ENCODE measurements at regions not wholly inside any gene's neighbourhood (a gene's known extent, or its start where the extent isn't known, plus 50 kb on each side); places are given as distances from the start of the nearest gene placed in this dataset.

- H3K9ac ChIP-seq (ENCODE audit: low read depth, low read length, poor library complexity, severe bottlenecking) = no peak overlapping the region
- H3K4me3 ChIP-seq (ENCODE audit: low read length, poor library complexity, severe bottlenecking) = no peak overlapping the region
- no peaks in the 10 kb centered on the region for H3K27me3 ChIP-seq (ENCODE audit: insufficient read depth, low read length, poor library complexity, severe bottlenecking)
- H3K79me2 ChIP-seq (ENCODE audit: insufficient read depth, low read length) = no peaks in the 10 kb centered on the region
- no peaks in the 10 kb centered on the region for H4K20me1 ChIP-seq (ENCODE audit: insufficient read depth, low read length, poor library complexity, severe bottlenecking)
- no peak overlapping the region for H3K4me2 ChIP-seq (ENCODE audit: low read depth, low read length, poor library complexity, severe bottlenecking)
- no peak overlapping the region for H2AFZ ChIP-seq (ENCODE audit: low read length)
- no peaks in the 10 kb centered on the region for H3K9me3 ChIP-seq (ENCODE audit: insufficient read depth, low read depth, low read length)
- H3K36me3 ChIP-seq (ENCODE audit: insufficient read depth, low read length) = no peaks in the 10 kb centered on the region
- H3F3A ChIP-seq (ENCODE audit: low read depth) = no peaks in the 10 kb centered on the region
- TF ChIP-seq EZH2phosphoT487 (IDR thresholded peaks at IDR 0.05; ENCODE audit: borderline replicate concordance) (no peak), CTCF (conservative IDR thresholded peaks at IDR 0.05; ENCODE audit: low read length) (no peak)
- H3K4me1 ChIP-seq (ENCODE audit: insufficient read depth, low read length, poor library complexity, severe bottlenecking) = no peaks in the 10 kb centered on the region
- no peaks in the 10 kb centered on the region for H3K9me2 ChIP-seq (replicated peaks; ENCODE audit: low read depth, low read length)
Measured at GRCh38 chr13:107822006-107822405, 393.3 kb downstream of the LIG4 start.

- H3K4me3 ChIP-seq (ENCODE audit: low read length, poor library complexity, severe bottlenecking) = no peak overlapping the region
- no peak overlapping the region for H2AFZ ChIP-seq (ENCODE audit: low read length)
- no peaks in the 10 kb centered on the region for H4K20me1 ChIP-seq (ENCODE audit: insufficient read depth, low read length, poor library complexity, severe bottlenecking)
- H3K27me3 ChIP-seq (ENCODE audit: insufficient read depth, low read length, poor library complexity, severe bottlenecking) = no peaks in the 10 kb centered on the region
- no peaks in the 10 kb centered on the region for H3K9me2 ChIP-seq (replicated peaks; ENCODE audit: low read depth, low read length)
- H3K4me2 ChIP-seq (ENCODE audit: low read depth, low read length, poor library complexity, severe bottlenecking) = no peak overlapping the region
- TF ChIP-seq EZH2phosphoT487 (IDR thresholded peaks at IDR 0.05; ENCODE audit: borderline replicate concordance) = no peak
- TF ChIP-seq CTCF (conservative IDR thresholded peaks at IDR 0.05; ENCODE audit: low read length) = no peak
- H3K4me1 ChIP-seq (ENCODE audit: insufficient read depth, low read length, poor library complexity, severe bottlenecking) = no peaks in the 10 kb centered on the region
- no peaks in the 10 kb centered on the region for H3K9me3 ChIP-seq (ENCODE audit: insufficient read depth, low read depth, low read length)
- no peaks in the 10 kb centered on the region for H3K36me3 ChIP-seq (ENCODE audit: insufficient read depth, low read length)
- no peaks in the 10 kb centered on the region for H3K79me2 ChIP-seq (ENCODE audit: insufficient read depth, low read length)
- H3F3A ChIP-seq (ENCODE audit: low read depth) = no peaks in the 10 kb centered on the region
- no peak overlapping the region for H3K9ac ChIP-seq (ENCODE audit: low read depth, low read length, poor library complexity, severe bottlenecking)
Measured at GRCh38 chr13:107821492-107821891, 393.8 kb downstream of the LIG4 start.

- TF ChIP-seq EZH2phosphoT487 (IDR thresholded peaks at IDR 0.05; ENCODE audit: borderline replicate concordance) = no peak
- Histone ChIP-seq H3K4me3 (ENCODE audit: low read length, poor library complexity, severe bottlenecking) (no peak overlapping the region), H3K9me3 (ENCODE audit: insufficient read depth, low read depth, low read length) (no peaks in the 10 kb centered on the region), H3K9me2 (replicated peaks; ENCODE audit: low read depth, low read length) (no peaks in the 10 kb centered on the region), H3K4me2 (ENCODE audit: low read depth, low read length, poor library complexity, severe bottlenecking) (no peak overlapping the region), H3F3A (ENCODE audit: low read depth) (no peaks in the 10 kb centered on the region), H3K9ac (ENCODE audit: low read depth, low read length, poor library complexity, severe bottlenecking) (no peak overlapping the region), H2AFZ (ENCODE audit: low read length) (no peak overlapping the region), H4K20me1 (ENCODE audit: insufficient read depth, low read length, poor library complexity, severe bottlenecking) (no peaks in the 10 kb centered on the region), H3K4me1 (ENCODE audit: insufficient read depth, low read length, poor library complexity, severe bottlenecking) (no peaks in the 10 kb centered on the region), H3K27me3 (ENCODE audit: insufficient read depth, low read length, poor library complexity, severe bottlenecking) (no peaks in the 10 kb centered on the region), H3K36me3 (ENCODE audit: insufficient read depth, low read length) (no peaks in the 10 kb centered on the region), H3K79me2 (ENCODE audit: insufficient read depth, low read length) (no peaks in the 10 kb centered on the region)
Measured at GRCh38 chr13:107819071-107819470, 396.3 kb downstream of the LIG4 start.

DNA sequence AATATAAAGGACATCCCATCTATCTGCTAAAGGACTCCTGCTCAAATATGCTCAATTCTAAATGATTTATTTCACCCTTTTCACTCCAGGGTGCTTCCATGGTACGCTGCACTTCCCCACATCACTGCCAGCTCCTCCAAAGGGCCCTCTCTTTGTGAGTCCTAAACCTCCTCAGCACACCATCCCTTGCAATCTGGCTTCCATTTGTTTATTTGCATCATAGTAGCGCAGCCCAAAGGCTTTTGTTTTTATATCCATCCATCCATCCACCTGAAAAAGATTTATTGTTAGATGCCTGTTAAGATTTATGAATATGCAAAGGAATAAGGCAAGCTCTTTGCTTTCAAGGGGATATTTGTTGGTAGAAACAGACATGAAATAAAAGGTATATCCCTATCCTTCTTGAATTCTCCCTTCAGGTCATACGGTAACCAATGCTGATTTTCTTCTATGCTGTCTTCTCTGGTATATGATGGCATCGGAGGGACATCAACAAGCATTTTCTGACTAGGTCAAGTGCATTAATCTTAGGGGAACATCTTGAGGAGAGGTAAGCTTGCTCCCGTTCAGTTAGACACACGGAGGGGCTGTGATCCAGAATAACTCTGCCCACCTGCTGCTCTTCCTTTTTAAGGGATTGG lies 397.6 kb downstream of the LIG4 start:
- Histone ChIP-seq H4K20me1 (ENCODE audit: insufficient read depth, low read length, poor library complexity, severe bottlenecking) (no peaks in the 10 kb centered on the region), H3K9ac (ENCODE audit: low read depth, low read length, poor library complexity, severe bottlenecking) (no peak overlapping the region), H3K4me3 (ENCODE audit: low read length, poor library complexity, severe bottlenecking) (no peak overlapping the region), H3K4me1 (ENCODE audit: insufficient read depth, low read length, poor library complexity, severe bottlenecking) (no peaks in the 10 kb centered on the region), H3K79me2 (ENCODE audit: insufficient read depth, low read length) (no peaks in the 10 kb centered on the region), H3K36me3 (ENCODE audit: insufficient read depth, low read length) (no peaks in the 10 kb centered on the region), H3F3A (ENCODE audit: low read depth) (no peaks in the 10 kb centered on the region), H2AFZ (ENCODE audit: low read length) (no peak overlapping the region), H3K9me2 (replicated peaks; ENCODE audit: low read depth, low read length) (no peaks in the 10 kb centered on the region), H3K9me3 (ENCODE audit: insufficient read depth, low read depth, low read length) (no peaks in the 10 kb centered on the region), H3K27me3 (ENCODE audit: insufficient read depth, low read length, poor library complexity, severe bottlenecking) (no peaks in the 10 kb centered on the region), H3K4me2 (ENCODE audit: low read depth, low read length, poor library complexity, severe bottlenecking) (no peak overlapping the region)
- TF ChIP-seq CTCF (conservative IDR thresholded peaks at IDR 0.05; ENCODE audit: low read length) (no peak), EZH2phosphoT487 (IDR thresholded peaks at IDR 0.05; ENCODE audit: borderline replicate concordance) (no peak)
